WTC11 (cell line): ENCODE measurements at regions not wholly inside any gene's neighbourhood (a gene's known extent, or its start where the extent isn't known, plus 50 kb on each side); places are given as distances from the start of the nearest gene placed in this dataset.

Source experiments
- CBFB ChIP-seq: sonication (generic); formaldehyde crosslinking; IDR thresholded peaks from 2 replicates; pipeline ENCODE4 v1.8.1; 2022; ENCODE audit warnings: mild to moderate bottlenecking, low read depth, missing genetic modification reagents
- ELF4 ChIP-seq: sonication (generic); formaldehyde crosslinking; IDR thresholded peaks from 2 replicates; pipeline ENCODE4 v1.8.1; 2022; ENCODE audit warnings: low read depth, mild to moderate bottlenecking, moderate library complexity, missing genetic modification reagents
- FOXJ3 ChIP-seq: sonication (generic); formaldehyde crosslinking; IDR thresholded peaks from 2 replicates; pipeline ENCODE4 v1.9.0; 2021; ENCODE audit warnings: missing genetic modification reagents, mild to moderate bottlenecking, borderline replicate concordance
- GRHL2 ChIP-seq: fragments of 250-450 bp; sonication (Bioruptor Pico); IDR thresholded peaks from 2 replicates; pipeline ENCODE4 v1.8.0; 2022; ENCODE audit warnings: mild to moderate bottlenecking, moderate library complexity; ENCODE audit not compliant: insufficient replicate concordance, severe bottlenecking
- MYBL2 ChIP-seq: sonication (generic); formaldehyde crosslinking; IDR thresholded peaks from 2 replicates; pipeline ENCODE4 v1.8.1; 2023; ENCODE audit warnings: mild to moderate bottlenecking, moderate library complexity, missing genetic modification reagents
- NFYB ChIP-seq: sonication (generic); formaldehyde crosslinking; conservative IDR thresholded peaks from 2 replicates; pipeline ENCODE4 v1.8.0; 2022; ENCODE audit warnings: low read depth, missing genetic modification reagents
- PRDM15 ChIP-seq: sonication (generic); formaldehyde crosslinking; IDR thresholded peaks from 2 replicates; pipeline ENCODE4 v1.8.0; 2022; ENCODE audit warnings: missing genetic modification reagents
- TEAD1 ChIP-seq: sonication (generic); formaldehyde crosslinking; IDR thresholded peaks from 2 replicates; pipeline ENCODE4 v1.8.0; 2022; ENCODE audit warnings: mild to moderate bottlenecking, missing genetic modification reagents
- TEAD4 ChIP-seq: sonication (generic); formaldehyde crosslinking; IDR thresholded peaks from 2 replicates; pipeline ENCODE4 v1.8.0; 2022; ENCODE audit warnings: mild to moderate bottlenecking, missing genetic modification reagents
- ZNF416 ChIP-seq: fragments of 250-450 bp; sonication (Bioruptor Pico); IDR thresholded peaks from 2 replicates; pipeline ENCODE4 v1.9.0; 2021; ENCODE audit warnings: mild to moderate bottlenecking, inconsistent platforms
- ZSCAN18 ChIP-seq: fragments of 250-450 bp; sonication (Bioruptor Pico); IDR thresholded peaks from 2 replicates; pipeline ENCODE4 v2.1.2; 2022; ENCODE audit warnings: mild to moderate bottlenecking, moderate library complexity
- TF ChIP-seq, protein P1 (sequence below): sonication (generic); formaldehyde crosslinking; IDR thresholded peaks from 2 replicates; pipeline ENCODE4 v1.8.0; 2022; ENCODE audit warnings: mild to moderate bottlenecking, missing genetic modification reagents
- TF ChIP-seq, protein P2 (sequence below): fragments of 200-600 bp; IDR thresholded peaks from 2 replicates; pipeline ENCODE4 v1.8.0; 2022; ENCODE audit warnings: antibody characterized with exemption

- TF ChIP-seq, protein P1, sequence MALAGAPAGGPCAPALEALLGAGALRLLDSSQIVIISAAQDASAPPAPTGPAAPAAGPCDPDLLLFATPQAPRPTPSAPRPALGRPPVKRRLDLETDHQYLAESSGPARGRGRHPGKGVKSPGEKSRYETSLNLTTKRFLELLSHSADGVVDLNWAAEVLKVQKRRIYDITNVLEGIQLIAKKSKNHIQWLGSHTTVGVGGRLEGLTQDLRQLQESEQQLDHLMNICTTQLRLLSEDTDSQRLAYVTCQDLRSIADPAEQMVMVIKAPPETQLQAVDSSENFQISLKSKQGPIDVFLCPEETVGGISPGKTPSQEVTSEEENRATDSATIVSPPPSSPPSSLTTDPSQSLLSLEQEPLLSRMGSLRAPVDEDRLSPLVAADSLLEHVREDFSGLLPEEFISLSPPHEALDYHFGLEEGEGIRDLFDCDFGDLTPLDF: no peak
- TF ChIP-seq ZSCAN18 (CRISPR knock-in tag): no peak
- TF ChIP-seq, protein P2, sequence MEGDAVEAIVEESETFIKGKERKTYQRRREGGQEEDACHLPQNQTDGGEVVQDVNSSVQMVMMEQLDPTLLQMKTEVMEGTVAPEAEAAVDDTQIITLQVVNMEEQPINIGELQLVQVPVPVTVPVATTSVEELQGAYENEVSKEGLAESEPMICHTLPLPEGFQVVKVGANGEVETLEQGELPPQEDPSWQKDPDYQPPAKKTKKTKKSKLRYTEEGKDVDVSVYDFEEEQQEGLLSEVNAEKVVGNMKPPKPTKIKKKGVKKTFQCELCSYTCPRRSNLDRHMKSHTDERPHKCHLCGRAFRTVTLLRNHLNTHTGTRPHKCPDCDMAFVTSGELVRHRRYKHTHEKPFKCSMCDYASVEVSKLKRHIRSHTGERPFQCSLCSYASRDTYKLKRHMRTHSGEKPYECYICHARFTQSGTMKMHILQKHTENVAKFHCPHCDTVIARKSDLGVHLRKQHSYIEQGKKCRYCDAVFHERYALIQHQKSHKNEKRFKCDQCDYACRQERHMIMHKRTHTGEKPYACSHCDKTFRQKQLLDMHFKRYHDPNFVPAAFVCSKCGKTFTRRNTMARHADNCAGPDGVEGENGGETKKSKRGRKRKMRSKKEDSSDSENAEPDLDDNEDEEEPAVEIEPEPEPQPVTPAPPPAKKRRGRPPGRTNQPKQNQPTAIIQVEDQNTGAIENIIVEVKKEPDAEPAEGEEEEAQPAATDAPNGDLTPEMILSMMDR: no peak
- no peak for TF ChIP-seq ZNF416
- no peak for TF ChIP-seq TEAD1 (CRISPR knock-in tag)
- no peak for TF ChIP-seq GRHL2 (CRISPR knock-in tag)
- no peak for TF ChIP-seq NFYB (CRISPR knock-in tag)
- TF ChIP-seq CBFB: no peak
- no peak for TF ChIP-seq FOXJ3 (CRISPR knock-in tag)
- TF ChIP-seq ELF4 (CRISPR knock-in tag): no peak
- no peak for TF ChIP-seq MYBL2 (CRISPR knock-in tag)
- TF ChIP-seq TEAD4 (CRISPR knock-in tag): no peak
- no peak for TF ChIP-seq PRDM15 (CRISPR knock-in tag)
Observed at GRCh38 chr10:53076948-53077347, 304.4 kb upstream of the MBL2 start.
